HG03135 (cell line): ENCODE measurements at regions not wholly inside any gene's neighbourhood (a gene's known extent, or its start where the extent isn't known, plus 50 kb on each side); places are given as distances from the start of the nearest gene placed in this dataset.

ENCODE experiments used
- ATAC-seq: cut with Tn5 transposase; IDR thresholded peaks from one replicate; pipeline ENCODE4 v1.9.1; 2021; ENCODE audit warnings: mild to moderate bottlenecking, moderate library complexity; ENCODE audit not compliant: unreplicated experiment

DNA sequence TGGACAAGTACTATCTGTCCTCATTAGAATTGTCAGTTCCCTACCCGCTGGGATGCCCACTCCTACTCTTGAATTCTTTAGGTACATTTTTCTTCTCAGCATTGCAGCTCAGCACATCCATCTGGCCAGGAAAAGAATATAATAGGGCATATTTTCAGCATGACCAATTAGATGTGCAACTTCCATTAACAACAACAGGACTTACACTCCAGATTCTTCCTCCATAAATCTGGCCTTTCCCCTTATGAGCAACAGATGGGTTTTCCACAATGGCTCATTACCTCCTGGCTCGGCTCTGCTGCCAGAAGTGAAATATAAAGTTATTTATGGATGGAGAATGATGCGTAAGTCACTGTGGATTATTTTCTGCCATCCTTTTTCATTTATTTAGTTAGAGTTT lies 443.8 kb upstream of the TGFBR2 start:
- no peak for ATAC-seq

DNA sequence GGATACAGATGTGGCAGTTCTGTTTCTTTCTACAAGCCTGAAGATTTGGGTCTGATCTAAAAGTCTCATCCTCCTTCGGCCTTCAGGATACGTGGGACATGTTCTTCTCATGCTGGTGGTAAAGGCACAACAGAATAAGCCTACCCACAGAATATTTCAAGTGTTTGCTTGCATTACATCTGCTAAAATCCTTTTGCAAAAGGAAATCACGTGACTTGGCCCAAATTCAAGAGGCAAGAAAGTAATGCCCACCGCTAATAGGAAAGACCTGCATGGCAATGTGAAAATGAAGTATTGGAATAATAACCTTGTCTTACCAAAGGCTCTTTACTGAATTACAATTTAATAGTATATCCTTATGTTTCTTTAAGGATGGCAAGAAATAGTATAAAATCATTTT lies 439.9 kb upstream of the TGFBR2 start:
- ATAC-seq: no peak

DNA sequence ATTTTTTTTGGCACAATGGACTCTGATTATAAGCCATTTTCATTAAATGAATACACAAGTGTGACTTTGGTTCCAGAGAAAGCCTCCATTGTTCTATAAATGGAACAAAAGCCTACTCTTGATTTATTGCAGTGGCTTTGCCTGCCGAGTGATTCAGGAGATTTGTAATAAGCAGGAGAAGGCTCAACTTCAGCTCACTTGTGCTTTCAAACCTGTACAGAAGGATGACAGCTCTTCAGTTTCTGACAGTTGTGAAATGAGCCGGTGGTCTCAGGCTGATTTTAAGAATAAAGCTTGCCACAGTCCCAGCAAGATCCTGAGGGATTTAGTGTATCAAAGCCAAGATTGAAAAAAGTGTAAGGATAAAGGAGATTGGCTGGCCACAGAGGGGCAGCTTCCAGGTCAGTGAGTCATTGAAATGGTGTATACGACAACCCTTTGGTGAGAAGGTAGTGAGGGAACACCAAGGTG lies 438.8 kb upstream of the TGFBR2 start:
- ATAC-seq: no peak

DNA sequence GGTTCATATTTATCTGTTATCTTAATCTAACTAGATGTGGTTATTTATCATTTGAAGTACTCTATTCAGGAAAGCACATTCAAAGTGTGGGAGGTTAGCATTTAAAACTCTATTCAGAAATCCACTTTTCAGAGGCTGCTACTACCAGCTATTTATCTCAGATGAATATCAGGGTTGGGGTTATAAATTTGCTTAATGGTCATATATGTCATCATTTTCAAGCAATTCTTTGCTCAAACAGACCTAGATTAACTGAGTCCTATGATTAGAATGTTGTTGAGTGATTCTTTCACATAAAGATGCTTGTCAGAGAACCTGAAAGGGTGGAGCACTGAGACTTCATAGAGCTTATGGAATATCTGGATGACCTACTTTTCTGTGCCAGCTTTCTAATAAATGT lies 436.9 kb upstream of the TGFBR2 start:
- ATAC-seq: no peak

DNA sequence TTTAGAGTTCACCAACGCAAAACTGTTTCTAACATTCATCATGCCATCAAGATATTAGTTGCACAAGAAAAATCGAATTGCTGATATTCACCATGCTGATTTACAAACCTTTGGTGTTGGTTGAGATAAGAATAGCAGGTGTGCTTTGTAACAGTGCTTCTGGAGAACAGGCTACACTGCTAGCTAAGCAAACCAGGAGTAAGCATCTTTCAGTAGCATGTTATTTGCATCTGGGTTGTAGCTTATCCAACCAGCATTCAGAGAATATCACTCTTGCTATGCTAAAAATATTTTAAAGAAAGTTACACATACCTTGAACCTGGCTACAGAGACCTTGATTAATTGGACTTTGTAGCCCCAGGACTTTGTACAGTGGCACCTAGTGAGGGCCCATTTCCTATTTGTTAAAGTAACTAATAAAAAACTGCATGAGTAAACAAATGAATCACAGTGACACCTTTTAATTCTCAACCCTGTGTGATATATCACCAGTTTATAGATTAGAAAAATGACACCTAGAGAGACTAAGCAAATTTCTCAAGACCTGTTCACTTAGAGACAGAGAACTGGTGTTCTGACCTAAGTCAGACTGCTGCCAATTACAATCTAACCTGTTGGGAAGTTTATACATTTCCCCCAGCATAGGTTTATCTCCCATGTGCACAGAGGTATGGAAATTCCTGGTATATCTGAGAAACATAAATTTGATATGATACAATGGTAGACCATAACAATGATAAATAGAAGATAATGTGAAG lies 435.5 kb upstream of the TGFBR2 start:
- no peak for ATAC-seq

DNA sequence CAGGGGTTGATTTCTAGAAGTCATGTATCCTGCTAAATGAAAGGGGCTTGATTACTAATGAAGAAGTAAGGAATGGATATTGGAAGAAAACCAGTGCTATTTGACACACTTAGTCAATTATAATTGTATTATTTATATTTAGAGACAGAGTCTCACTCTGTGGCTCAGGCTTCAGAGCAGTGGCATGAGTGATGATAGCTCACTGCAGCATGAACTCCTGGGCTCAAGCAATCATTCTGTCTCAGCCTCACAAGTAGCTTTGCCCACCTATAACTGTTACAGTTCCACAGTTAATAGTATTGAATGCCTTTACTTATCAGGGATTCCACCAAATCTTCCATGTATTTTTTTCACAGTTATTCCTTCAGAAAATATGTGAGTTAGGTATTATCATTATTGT lies 432.0 kb upstream of the TGFBR2 start:
- ATAC-seq: no peak

DNA sequence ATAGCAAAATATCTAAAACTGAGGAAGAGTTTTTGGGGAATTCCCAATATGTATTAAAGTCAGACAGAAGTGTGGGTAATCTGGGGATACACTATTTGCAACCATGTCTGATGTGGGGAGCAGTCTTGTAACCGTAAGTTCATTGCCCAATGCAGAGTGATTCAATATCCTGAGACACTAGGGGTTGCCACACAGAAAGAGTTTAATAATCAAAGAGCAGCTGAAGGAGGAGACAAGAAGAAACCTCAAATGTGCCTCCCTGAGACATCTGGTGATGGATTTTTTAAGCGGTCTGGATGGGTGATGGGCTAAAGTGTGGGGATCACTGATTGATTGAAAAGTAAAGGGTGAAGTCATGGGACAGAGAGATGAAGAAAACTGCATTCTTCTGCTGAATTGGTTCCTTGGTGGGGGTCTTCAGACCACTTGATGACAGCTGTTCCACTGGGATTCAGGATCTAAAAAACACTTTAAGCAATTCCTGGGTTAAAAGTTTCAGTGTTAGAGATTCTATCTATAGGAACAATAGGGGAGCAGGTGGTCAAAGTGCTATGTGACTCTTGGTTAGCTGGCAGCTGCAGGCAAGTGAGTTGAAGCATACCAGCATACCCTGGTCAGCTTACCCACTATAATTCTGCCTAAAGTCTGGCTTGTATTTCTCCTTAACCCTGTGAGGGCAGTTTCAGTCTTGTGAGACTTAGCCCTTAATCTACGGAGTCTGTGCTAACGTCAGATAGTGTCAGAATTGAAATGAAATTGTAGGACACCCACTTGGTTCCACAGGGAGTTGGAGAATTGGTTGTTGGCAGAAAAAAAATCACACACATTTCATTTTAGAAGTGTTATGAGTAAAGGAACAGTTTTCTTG lies 425.9 kb upstream of the TGFBR2 start:
- ATAC-seq: no peak

DNA sequence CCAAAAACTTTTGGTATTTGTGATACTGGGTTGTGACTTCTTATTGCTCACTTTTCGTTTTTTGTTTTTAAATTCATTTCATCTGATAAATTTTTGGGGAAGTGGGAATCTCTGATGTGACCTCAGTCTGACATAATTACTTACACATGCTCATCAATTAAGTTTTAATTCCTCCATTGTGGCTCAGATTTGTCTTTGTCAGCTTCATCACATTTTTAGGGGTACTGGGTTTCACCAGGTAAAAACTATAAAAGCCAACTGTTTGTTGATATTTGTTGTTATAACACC lies 425.3 kb upstream of the TGFBR2 start:
- ATAC-seq: no peak

DNA sequence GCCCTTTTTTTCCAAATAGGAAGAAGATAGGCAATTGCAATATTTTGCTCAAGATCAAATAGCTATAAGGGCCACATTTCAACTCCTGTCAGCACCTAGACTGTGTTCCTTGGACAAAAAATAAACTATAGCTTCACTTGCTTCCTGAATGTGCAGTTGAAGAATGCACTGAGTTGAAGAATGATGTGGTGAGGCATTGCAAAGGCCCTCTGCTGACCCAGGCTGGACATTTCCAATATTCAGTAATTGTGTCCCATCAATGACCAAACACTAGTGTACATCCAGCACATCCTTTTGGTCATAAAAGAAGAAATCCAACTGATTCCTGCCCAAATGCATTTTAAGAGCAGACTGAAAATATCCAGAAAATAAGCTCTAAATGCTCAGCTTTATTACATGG lies 424.8 kb upstream of the TGFBR2 start:
- ATAC-seq: no peak

DNA sequence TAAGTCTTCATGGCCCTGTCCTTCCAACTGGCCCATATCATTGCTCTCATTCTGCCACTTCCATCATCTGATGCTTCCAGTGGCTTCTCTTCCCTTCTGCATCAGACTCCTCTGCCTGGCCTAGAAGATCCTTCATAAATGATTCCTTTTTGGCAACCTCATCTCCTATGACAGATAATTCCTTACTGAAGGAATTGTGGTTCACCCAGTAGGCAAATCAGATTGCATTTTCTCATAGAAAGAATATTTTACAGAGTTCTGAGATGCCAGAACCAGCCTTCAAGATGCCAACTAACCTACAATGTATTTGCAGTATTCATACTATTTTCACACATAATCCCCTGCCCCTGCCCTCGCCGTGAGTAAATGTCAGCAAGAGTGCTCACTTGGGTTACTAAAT lies 423.0 kb upstream of the TGFBR2 start:
- no peak for ATAC-seq

DNA sequence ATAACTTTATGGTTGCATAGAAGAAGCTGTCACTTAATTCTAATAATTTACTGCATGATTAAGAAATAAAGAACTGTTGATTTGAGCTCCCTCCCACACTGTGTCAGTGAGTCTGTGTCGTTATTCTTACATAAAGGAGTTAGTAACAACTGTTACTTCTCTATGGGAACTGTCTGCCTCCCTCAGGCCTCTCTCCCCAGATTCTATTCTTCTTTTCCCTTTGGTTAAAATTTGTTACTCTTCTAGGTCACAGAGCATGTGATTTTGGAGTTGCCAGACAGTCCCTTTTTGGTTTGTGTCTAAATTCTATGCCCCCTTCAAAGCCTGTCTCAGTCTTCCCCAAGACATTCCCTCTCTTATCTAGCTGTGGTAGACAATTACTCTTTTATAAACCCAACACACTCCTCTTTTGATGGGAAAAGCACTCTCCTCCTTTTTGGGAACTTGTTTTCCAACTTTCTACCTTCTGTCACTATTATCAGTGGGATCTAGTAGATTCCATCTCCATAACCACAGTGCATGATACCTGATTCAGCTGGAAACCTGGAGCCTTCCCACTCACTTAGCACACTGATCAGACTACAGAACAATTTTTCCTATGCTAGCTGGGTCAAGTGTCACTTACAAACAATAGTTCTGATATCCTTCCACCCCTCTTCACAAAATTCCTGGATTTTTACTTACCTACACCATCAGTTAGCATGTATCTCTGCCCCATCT lies 422.1 kb upstream of the TGFBR2 start:
- no peak for ATAC-seq

DNA sequence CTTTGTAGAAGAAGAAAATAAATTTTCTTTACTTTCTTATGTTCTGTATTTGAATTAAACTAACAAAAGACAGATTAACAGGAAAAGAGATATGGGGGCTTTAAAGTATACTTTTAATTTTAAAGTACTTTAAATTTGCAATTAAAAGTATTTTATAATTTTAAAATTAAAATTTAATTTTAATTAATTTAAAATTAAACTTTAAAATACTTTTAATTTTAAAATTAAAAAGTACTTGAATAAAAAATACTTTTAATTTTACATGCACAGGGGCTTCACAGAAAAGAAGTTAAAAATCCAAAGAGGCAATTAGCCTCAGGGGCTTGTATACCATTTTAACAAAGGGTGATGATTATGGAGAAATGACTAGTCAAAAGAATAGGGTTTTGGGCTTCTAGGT lies 420.5 kb upstream of the TGFBR2 start:
- no peak for ATAC-seq

DNA sequence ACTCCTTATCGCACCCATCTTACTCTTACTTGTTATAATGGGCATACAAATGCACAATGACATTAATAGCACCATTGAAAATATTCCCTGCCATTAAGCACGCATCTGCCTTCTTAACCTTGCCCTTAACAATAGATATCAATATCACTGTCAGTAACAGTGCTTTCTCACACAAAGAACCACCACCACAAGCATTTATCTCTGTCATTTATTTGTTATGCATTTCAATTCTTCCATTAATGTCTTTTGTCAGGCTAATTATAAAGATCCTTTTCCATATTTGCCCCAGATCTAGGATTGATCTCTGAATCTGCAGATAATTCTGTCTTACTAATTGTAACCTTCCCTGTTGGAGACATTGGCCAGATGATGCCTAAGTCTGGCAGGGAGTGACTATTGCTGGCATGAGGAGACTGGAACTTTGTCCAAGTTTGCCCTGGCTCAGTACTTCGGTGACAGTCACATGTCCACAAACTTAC lies 419.6 kb upstream of the TGFBR2 start:
- no peak for ATAC-seq

DNA sequence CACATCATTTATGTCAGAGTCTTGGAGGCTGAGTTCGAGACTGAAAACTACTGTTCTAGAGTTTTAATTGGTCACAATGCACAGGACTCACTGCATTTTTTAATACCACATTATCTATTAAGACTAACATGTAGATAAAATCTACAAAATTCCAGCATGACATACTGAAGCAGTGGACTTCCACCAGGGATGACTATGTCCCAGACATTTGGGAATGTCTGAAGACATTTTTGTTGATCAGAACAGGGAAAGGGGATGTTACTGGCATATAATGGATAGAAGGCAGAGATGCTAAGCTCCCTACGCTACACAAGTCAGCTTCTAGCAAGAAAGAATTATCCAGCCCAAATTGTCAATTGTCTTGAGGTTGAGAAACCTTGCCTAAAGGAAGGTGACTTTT lies 419.0 kb upstream of the TGFBR2 start:
- ATAC-seq: no peak

DNA sequence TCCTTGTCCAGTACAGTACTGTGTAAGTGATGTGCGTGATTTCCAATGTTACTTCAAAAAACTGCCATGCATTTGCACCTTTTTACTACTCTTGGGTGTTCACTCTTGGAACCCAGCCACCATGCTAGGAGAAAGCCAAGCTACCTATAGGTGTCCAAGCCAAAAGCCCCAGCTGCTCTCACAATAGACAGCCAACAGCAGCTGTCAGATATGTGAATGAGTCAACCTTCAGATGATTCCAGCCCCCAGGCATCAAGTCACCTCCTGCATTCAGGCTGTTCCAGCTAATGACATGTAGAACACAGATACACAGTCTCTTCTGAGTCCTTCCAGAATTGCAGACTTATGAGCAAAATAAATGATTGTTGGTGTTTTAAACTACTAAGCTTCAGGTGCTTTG lies 417.7 kb upstream of the TGFBR2 start:
- ATAC-seq: no peak

DNA sequence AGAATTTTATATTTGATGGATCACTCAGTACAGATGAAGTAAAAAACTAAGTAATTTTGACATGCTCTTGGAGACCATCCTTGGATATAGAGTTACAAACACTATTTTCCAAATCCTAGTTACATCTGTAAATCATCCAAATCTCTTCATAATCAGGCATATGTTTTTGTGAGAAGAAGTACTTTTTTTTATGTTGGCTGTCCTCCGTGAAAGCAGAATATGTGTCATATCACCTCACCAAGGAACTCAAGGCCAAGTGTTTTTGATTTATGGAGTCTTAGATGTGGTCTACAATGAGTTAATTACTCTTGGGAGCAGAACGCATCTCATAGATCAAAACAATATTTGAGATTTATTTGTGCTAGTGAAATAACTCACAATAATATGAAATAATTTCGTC lies 416.5 kb upstream of the TGFBR2 start:
- ATAC-seq: no peak

DNA sequence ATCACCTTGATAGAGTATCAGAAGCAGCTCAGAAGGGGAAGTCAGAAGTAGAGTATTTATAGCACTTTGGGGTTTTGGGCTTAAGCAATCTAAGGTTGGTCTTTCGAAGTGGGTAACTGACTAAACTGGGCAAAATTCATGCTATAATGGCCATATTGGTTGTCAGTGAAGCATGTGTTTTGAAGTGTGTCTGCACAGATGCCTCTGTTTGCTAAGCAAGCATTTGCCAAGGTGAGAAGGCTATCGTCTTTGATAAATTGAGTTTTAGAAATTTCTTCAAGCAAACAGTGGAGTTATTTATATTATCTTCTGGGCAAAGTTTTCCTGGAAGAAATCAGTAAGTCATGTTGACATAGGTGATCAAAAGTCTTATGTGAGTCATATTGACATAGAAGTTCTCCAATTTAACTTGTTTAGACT lies 412.8 kb upstream of the TGFBR2 start:
- ATAC-seq: no peak

DNA sequence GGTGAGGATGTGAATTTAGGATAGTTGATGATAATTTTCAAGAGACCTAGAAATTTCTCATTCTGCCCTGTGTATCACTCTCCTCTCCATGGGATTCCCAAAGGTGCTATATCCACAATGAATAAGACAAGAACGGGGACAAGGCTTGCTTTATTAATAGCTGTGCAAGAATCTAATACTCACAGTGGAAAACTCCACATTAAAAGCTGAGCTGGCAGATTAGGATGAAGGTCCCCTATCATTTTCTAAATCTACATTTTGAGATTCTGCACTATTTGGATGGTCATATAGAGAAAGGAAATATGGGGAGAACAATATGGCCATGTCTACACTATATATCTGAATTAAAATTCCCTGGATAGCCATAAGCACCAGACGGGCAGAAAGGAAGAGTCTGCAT lies 411.0 kb upstream of the TGFBR2 start:
- ATAC-seq: no peak

DNA sequence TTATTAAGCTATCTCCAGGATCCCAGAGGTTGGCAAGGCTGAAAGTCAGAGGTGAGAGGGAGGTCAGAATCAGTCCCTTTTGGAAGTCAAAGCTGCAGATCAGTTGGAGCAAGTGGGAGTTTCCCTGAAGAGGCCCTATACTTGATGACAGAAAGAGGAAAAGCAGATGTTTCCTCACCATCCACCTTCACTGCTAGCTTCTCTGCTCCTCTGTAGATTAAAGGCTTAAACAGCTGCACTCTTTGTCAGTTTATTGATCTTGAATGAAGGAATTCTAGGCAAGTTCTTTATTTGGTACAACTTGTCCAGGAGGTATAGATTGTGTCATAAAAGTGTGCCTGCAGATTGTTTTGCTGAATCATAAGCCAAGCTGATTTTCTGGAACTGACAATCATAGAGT lies 408.2 kb upstream of the TGFBR2 start:
- no peak for ATAC-seq

DNA sequence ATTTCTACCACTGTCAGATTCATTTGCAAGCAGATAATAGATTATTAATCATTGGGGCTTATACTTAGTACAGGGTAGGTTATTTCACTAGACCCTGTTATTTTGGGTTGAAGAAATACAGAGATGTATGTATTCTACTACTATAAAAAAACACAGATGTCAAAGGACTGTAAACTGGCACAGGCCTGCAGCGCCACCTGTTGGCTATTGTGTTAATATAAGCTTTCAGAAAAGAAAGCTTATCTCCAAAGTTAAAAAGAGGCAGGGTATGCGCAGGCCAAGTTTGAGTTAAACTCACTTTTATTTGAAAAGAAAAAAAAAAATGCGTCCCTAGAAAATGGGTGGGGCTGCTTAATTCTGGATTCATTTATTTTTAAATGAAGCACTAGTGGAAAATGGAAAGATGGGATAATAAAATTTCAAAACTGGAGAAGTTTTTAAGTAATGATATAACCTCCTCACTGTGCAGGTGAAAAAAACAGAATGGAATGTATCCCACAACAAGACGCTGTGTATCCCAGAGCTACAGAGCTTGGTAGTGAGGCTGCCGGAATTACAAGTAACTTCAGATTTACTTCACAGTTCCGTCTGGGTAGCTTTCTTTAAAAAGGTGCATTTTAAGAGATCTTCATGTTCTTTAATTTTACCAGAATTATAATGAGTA lies 407.2 kb upstream of the TGFBR2 start:
- no peak for ATAC-seq

DNA sequence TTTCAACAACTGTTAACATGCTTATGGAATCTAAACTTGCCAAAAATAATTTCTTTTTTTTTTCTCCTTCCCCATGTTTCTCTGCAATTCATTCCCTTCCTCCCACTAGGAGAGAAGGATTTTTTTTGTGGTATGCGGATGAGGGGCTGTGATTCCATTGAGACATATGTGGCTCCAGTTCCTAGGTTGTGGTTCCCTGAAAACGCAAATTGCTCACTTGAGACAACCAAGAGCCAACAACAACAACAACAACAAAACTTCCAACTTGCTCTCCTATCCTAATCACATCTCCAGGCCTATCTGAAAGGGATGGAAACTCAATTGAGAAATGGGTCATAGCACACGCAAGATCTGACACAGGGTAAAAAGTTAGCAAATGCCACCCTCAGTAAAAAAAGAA lies 406.5 kb upstream of the TGFBR2 start:
- no peak for ATAC-seq
